ENCODE measurements at regions not wholly inside any gene's neighbourhood (a gene's known extent, or its start where the extent isn't known, plus 50 kb on each side); places are given as distances from the start of the nearest gene placed in this dataset.
"Not testable (repeated sequence)": the region's sequence is repeated elsewhere in the genome, so short reads cannot be mapped to it uniquely, and the experiment has no call there.

DNA sequence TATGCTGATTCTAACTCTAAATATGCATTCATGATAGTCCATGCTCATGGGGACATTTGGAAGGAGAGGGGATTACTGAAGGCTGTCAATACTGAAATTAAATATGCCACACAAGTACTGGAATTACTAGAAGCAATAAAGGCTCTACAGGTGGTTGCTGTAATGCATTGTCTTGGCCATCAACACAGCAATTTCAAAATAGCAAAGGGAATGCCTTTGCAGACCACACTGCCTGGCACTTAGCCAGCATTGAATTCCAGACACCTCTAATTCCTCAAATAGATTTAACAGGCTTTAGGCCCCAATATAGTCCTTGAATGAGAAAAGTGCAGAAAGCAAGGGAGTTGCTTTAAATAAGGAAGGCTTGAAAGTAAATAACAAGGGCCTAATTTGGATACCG, 115.8 kb upstream of the PLCL2 start:
- Histone ChIP-seq H3K4me1 (ENCODE audit: insufficient read depth, low read length) (peaks cover 23% of the 10 kb centered on the region), H3K9ac (ENCODE audit: low read depth, low read length) (no peak overlapping the region), H3K36me3 (ENCODE audit: insufficient read depth, low read length) (no peaks in the 10 kb centered on the region), H3K9me3 (ENCODE audit: control insufficient read depth, insufficient read depth, low read length) (no peaks in the 10 kb centered on the region)

DNA sequence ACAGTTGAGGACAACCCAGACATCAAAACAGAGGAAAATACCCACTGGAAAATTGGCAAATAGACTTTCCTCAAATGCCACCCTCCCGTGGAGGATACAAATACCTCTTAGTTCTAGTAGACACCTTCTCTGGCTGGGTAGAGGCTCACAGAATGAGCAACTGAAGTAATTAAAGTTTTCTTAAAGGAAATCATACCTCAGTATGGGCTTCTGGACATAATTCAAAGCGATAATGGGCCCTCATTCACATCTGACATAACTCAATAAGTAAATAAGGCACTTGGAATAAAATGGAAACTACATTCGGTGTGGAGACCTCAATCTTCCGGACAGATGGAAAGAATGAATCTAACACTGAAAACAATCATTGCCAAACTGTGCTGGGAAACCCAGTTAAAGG, 115.2 kb upstream of the PLCL2 start:
- Histone ChIP-seq H3K36me3 (ENCODE audit: insufficient read depth, low read length) (no peaks in the 10 kb centered on the region), H3K4me1 (ENCODE audit: insufficient read depth, low read length) (peaks cover 23% of the 10 kb centered on the region), H3K9me3 (ENCODE audit: control insufficient read depth, insufficient read depth, low read length) (no peaks in the 10 kb centered on the region), H3K9ac (ENCODE audit: low read depth, low read length) (no peak overlapping the region)

DNA sequence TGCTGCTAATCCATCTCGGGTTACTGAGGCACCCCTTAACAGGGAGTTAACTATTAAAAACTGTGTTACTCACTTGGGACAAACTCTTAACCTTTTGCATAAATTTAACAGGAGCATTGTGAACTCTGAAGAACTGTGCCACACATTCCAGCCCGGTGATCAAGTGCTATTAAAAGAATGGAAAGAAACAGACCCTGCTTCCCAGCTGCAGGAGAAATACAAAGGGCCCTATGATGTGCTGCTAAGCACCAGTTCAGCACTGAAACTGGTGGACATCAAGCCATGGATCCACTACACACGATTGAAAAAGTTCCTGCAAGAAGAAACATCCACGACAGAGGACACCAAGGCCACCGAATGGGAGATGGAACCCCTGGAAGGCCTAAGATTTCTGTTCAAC, 114.7 kb upstream of the PLCL2 start:
- H3K9me3 ChIP-seq (ENCODE audit: control insufficient read depth, insufficient read depth, low read length) = no peaks in the 10 kb centered on the region
- no peak overlapping the region for H3K9ac ChIP-seq (ENCODE audit: low read depth, low read length)
- no peaks in the 10 kb centered on the region for H3K36me3 ChIP-seq (ENCODE audit: insufficient read depth, low read length)
- H3K4me1 ChIP-seq (ENCODE audit: insufficient read depth, low read length) = peaks cover 18% of the 10 kb centered on the region

DNA sequence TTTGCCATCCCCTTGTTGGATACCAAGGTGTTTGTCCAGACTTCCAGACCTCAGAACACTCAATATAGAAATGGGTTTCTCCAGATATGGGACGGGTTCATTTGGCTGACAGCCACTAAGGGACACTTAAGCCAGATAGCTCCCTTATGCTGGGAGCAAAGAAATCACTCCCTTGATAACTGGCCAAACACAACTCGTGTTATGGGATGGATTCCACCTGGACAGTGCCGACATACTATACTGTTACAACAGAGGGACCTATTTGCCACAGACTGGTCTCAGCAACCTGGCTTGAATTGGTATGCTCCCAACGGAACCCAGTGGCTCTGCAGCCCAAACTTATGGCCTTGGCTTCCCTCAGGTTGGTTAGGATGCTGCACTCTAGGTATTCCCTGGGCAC, 114.0 kb upstream of the PLCL2 start:
- Histone ChIP-seq H3K4me1 (ENCODE audit: insufficient read depth, low read length) (peaks cover 17% of the 10 kb centered on the region), H3K9ac (ENCODE audit: low read depth, low read length) (no peak overlapping the region), H3K9me3 (ENCODE audit: control insufficient read depth, insufficient read depth, low read length) (no peaks in the 10 kb centered on the region), H3K36me3 (ENCODE audit: insufficient read depth, low read length) (no peaks in the 10 kb centered on the region; the same call in 1 of the 2 replicates)

DNA sequence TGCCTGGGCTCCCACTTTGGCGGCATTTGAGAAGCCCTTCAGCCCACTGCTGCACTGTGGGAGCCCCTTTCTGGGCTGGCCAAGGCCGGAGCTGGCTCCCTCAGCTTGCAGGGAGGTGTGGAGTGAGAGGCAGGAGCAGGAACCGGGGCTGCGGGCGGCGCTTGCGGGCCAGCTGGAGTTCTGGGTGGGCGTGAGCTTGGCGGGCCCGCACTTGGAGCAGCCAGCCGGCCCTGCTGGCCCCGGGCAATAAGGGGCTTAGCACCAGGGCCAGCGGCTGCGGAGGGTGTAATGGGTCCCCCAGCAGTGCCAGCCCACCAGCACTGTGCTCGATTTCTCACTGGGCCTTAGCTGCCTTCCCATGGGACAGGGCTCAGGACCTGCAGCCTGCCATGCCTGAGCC, 111.2 kb upstream of the PLCL2 start:
- peaks cover 11% of the 10 kb centered on the region for H3K4me1 ChIP-seq (ENCODE audit: insufficient read depth, low read length)
- H3K9ac ChIP-seq (ENCODE audit: low read depth, low read length); H3K9me3 ChIP-seq (ENCODE audit: control insufficient read depth, insufficient read depth, low read length); H3K36me3 ChIP-seq (ENCODE audit: insufficient read depth, low read length): not testable (repeated sequence)

DNA sequence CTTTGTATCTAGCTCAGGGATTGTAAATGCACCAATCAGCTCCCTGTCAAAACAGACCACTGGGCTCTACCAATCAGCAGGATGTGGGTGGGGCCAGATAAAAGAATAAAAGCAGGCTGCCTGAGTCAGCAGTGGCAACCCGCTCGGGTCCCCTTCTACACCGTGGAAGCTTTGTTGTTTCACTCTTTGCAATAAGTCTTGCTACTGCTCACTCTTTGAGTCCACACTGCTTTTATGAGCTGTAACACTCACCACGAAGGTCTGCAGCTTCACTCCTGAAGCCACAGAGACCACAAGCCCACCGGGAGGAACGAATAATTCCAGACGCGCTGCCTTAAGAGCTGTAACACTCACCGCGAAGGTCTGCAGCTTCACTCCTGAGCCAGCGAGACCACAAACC, 110.2 kb upstream of the PLCL2 start:
- not testable (repeated sequence) for H3K36me3 ChIP-seq (ENCODE audit: insufficient read depth, low read length); H3K4me1 ChIP-seq (ENCODE audit: insufficient read depth, low read length); H3K9me3 ChIP-seq (ENCODE audit: control insufficient read depth, insufficient read depth, low read length); H3K9ac ChIP-seq (ENCODE audit: low read depth, low read length)

DNA sequence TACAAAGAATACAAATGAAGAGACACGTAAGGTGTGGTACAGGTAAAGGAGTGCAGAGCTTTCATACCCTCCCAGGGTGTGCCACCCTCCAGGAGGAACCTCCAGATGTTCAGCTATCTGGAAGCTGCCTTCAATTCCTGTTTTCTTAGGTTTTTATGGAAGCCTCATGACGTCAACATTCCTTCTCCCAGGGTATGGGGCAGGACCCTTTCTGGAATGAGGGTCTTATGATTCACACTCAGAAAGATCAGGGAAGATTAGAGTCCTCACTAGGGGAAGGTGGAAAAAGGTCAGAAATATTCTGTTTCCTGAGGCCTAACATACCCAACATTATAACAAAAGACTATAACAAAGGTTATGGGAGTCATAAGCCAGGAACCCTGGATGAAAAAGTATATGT, 99.8 kb upstream of the PLCL2 start:
- Histone ChIP-seq H3K36me3 (ENCODE audit: insufficient read depth, low read length) (no peaks in the 10 kb centered on the region), H3K9ac (ENCODE audit: low read depth, low read length) (no peak overlapping the region), H3K4me1 (ENCODE audit: insufficient read depth, low read length) (peaks cover 18% of the 10 kb centered on the region), H3K9me3 (ENCODE audit: control insufficient read depth, insufficient read depth, low read length) (no peaks in the 10 kb centered on the region)

DNA sequence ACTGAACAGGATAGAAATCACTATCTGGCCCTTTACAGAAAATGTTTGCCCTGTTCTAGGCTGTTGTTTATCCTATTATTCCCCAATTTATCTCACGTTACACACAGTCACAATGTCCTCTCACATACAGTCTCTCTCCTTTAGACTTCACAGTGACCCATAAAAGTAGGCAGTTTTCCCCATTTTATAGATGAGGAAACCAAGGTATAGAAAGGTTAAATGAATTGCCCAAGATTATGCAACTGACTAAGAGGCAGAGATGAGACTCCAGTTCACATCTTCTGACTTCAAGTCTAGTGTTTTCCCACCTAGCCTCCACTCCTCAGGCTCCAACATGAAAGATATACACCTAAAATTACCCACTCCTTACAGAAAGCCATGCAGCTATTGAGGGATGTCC, 99.3 kb upstream of the PLCL2 start:
- no peak overlapping the region for H3K9ac ChIP-seq (ENCODE audit: low read depth, low read length)
- peaks cover 18% of the 10 kb centered on the region for H3K4me1 ChIP-seq (ENCODE audit: insufficient read depth, low read length)
- H3K9me3 ChIP-seq (ENCODE audit: control insufficient read depth, insufficient read depth, low read length) = no peaks in the 10 kb centered on the region
- H3K36me3 ChIP-seq (ENCODE audit: insufficient read depth, low read length) = no peaks in the 10 kb centered on the region

DNA sequence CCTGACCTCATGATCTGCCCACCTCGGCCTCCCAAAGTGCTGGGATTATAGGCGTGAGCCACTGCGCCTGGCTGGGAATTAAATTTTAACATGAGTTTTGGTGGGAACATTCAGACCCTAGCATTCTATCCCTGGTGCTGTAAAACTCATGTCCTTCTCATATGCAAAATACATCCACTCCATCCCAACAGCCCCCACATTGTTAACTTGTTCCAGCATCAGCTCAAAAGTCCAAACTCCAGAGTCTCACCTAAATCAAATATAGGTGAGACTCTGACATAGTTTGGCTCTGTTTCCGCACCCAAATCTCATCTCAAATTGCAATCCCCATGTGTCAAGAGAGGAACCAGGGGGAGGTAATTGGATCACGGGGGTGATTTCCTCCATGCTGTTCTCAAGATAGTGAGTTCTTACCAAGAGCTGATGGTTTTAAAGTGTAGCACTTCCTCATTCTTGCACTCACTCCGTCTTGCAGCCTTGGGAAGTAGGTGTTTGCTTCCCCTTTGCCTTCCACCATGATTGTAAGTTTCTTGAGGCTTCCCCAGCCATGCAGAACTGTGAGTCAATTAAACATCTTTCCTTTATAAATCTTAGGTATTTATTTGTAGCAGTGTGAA, 96.2 kb upstream of the PLCL2 start:
- H3K36me3 ChIP-seq (ENCODE audit: insufficient read depth, low read length) = no peaks in the 10 kb centered on the region
- H3K4me1 ChIP-seq (ENCODE audit: insufficient read depth, low read length) = peaks cover 16% of the 10 kb centered on the region
- no peaks in the 10 kb centered on the region for H3K9me3 ChIP-seq (ENCODE audit: control insufficient read depth, insufficient read depth, low read length)

DNA sequence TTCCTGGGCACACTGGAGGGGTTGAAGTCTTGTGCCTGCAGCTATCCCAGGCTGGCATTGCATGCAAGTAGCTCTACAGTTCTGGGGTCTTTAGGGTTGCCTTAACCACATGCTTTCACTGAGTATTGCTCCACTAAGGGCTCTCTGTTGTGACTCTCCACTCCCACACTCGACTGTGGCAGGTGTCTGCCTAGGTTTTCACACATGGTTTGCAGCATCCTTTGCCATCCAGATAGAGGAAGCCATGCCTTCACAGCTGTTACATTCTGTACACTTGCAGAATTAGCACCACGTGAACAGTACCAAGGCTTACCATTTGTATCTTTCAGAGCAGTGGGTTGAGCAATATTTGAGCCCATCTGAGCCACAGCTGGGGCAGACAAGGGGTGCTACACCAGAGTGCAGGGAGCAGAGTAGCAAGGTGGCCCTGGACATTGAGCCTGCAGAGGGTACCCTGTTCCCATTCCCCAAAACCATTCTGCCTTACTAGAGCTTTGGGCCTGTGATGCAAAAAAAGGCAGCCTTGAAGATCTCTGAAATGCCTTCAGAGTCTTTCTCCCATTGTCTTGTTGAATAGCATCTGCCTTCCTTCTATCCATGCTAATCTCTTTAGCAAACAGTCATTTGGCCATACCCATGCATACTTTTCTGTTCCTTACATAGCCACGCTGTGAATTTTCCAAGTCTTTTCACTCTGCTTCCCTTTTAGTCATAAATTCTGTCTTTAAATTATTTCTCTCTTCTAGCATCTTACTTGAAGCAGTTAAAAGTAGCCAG, 95.2 kb upstream of the PLCL2 start:
- Histone ChIP-seq H3K4me1 (ENCODE audit: insufficient read depth, low read length) (peaks cover 16% of the 10 kb centered on the region), H3K9ac (ENCODE audit: low read depth, low read length) (no peak overlapping the region), H3K36me3 (ENCODE audit: insufficient read depth, low read length) (no peaks in the 10 kb centered on the region)

More for the DNA sequence above, 96.2 kb upstream of the PLCL2 start:
- no peak overlapping the region for H3K9ac ChIP-seq (ENCODE audit: low read depth, low read length)

DNA sequence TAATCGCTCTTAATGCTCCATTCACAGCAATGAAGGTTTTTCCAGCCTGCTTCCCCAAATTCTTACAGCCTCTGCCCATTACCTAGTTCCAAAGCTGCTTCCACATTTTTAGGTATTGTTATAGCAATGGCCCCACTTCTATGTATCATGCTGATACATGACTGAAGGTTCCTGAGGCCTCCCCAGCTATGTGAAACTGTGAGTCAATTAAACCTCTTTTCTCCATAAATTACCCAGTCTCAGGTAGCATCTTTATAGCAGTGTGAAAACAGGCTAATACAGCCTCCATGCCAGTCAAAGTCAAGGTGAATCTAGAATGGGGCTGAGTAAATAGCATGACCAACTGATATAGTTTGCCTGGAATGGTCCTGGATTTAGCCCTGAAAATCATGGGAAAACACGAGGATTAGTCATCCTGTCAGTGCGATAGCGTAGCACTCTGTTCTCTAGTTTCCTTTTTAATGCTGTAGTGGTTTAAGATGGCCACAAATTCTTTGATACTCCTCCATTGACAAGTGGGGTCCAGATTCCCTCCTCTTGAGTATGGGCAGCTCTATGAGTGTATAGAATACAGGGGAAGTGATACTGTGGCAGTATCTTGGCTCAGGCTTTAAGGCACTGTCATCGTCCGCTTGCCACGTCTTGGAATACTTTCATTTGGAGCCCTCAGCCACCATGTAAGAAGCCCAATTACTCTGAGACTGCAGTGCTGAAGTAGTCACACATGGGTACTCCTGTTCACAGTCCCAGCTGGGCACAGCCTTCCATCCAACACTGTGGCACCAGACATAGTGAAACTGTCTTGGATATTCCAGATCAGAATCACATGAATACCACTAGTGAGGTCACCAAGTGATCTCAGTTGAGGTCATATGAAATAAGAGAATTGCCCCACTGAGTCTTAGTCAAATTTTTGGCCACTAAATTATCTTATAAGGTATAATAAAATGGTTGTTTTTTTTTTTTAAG, 94.0 kb upstream of the PLCL2 start:
- H3K9me3 ChIP-seq (ENCODE audit: control insufficient read depth, insufficient read depth, low read length) = no peaks in the 10 kb centered on the region
- no peak overlapping the region for H3K9ac ChIP-seq (ENCODE audit: low read depth, low read length)
- H3K36me3 ChIP-seq (ENCODE audit: insufficient read depth, low read length) = no peaks in the 10 kb centered on the region
- H3K4me1 ChIP-seq (ENCODE audit: insufficient read depth, low read length) = peaks cover 16% of the 10 kb centered on the region

More for the DNA sequence above, 95.2 kb upstream of the PLCL2 start:
- H3K9me3 ChIP-seq (ENCODE audit: control insufficient read depth, insufficient read depth, low read length) = no peaks in the 10 kb centered on the region

DNA sequence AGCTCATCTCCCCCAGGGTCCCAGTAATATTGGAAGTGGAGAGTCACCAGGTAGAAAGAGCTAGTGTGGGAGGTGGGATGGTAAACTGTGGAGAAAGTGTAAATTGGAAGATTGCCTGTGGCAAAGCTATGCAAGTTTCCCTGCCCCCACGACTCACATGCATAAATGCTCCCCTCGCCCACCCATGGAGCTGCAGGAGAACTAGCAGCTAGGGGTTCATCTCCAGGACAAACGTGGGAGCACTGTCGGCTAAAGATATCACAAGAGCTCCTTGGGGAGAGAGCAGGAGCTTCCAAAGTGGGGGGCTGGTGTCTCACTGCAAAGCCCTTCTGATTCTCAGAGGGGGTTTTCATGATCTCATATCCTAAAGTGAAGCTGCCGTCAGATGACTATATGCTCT, 91.4 kb upstream of the PLCL2 start:
- Histone ChIP-seq H3K4me1 (ENCODE audit: insufficient read depth, low read length) (peaks cover 16% of the 10 kb centered on the region), H3K9me3 (ENCODE audit: control insufficient read depth, insufficient read depth, low read length) (no peaks in the 10 kb centered on the region), H3K36me3 (ENCODE audit: insufficient read depth, low read length) (no peaks in the 10 kb centered on the region), H3K9ac (ENCODE audit: low read depth, low read length) (no peak overlapping the region)

DNA sequence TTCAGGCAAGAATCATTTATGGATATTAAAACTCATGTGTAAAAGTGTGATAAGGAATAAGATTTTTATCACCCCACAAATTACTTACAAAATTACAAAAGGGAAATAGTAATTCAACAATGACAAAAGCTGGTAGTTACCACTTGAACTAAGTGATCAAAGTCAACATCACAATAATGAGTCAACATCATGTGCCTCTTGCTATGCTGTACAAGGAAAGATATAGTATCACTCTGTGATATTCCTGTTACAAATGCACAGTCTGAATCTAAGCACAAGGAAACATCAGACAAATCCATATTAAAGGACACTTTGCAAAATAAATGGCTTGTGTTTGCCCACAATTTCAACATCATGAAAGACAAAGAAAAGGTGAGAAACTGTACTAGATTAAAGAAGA, 90.5 kb upstream of the PLCL2 start:
- no peak overlapping the region for H3K9ac ChIP-seq (ENCODE audit: low read depth, low read length)
- no peaks in the 10 kb centered on the region for H3K36me3 ChIP-seq (ENCODE audit: insufficient read depth, low read length)
- peaks cover 12% of the 10 kb centered on the region for H3K4me1 ChIP-seq (ENCODE audit: insufficient read depth, low read length)
- no peaks in the 10 kb centered on the region for H3K9me3 ChIP-seq (ENCODE audit: control insufficient read depth, insufficient read depth, low read length)

DNA sequence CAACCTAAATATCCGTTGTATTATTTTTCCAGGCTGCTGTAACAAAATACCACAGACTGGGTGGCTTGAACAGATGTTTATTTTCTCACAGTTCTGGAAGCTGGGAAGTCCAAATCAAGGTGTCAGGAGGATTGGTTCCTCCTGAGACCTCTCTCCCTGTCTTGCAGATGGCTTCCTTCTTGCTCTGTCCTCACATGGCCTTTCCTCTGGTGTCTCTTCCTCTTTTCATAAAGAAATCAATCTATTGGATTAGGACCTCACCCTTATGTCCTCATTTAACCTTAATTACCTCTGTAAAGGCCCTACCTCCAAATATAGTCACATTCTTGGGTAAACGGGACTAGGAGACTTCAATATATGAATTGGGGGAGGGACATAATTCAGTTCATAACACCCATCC, 89.2 kb upstream of the PLCL2 start:
- H3K9ac ChIP-seq (ENCODE audit: low read depth, low read length) = no peak overlapping the region
- H3K4me1 ChIP-seq (ENCODE audit: insufficient read depth, low read length) = peaks cover 8% of the 10 kb centered on the region
- H3K9me3 ChIP-seq (ENCODE audit: control insufficient read depth, insufficient read depth, low read length) = no peaks in the 10 kb centered on the region; the same call in 1 of the 2 replicates
- no peaks in the 10 kb centered on the region for H3K36me3 ChIP-seq (ENCODE audit: insufficient read depth, low read length)
